HG03575 (cell line): ENCODE measurements at regions not wholly inside any gene's neighbourhood (a gene's known extent, or its start where the extent isn't known, plus 50 kb on each side); places are given as distances from the start of the nearest gene placed in this dataset.

ENCODE experiments used
- ATAC-seq: cut with Tn5 transposase; IDR thresholded peaks from one replicate; pipeline ENCODE4 v1.9.1; 2021; ENCODE audit not compliant: unreplicated experiment, insufficient number of reproducible peaks, low FRiP score; ENCODE audit errors: extremely low read depth

- ATAC-seq = no peak
These were observed 341.2 kb upstream of the DACH1 start for GRCh38 chr13:72208112-72208645.

GRCh38 chr13:72205773-72206172 is 338.8 kb upstream of the DACH1 start:
- ATAC-seq = no peak

DNA sequence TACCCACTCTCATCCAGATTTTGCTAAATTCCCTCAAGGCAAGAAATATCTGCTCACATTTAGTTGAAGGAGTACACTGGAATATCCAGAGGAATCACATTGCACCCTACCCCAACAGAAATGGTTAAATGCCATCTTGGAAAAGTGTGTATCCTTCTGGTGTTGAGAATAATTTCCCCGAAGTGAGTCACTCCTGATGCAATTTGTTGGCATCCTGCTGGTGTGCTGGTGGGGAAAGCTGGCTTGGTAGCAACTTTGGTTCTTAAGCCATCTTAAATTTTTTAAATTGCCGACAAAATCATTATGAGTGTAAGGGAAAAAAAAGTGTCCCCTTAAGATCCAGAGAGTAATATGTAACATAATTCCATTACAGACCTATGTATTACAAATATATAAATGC is 337.3 kb upstream of the DACH1 start:
- ATAC-seq = no peak

GRCh38 chr13:72201726-72202125 is 334.7 kb upstream of the DACH1 start:
- no peak for ATAC-seq

- ATAC-seq = no peak
These were observed 332.6 kb upstream of the DACH1 start for GRCh38 chr13:72199640-72200039.

DNA sequence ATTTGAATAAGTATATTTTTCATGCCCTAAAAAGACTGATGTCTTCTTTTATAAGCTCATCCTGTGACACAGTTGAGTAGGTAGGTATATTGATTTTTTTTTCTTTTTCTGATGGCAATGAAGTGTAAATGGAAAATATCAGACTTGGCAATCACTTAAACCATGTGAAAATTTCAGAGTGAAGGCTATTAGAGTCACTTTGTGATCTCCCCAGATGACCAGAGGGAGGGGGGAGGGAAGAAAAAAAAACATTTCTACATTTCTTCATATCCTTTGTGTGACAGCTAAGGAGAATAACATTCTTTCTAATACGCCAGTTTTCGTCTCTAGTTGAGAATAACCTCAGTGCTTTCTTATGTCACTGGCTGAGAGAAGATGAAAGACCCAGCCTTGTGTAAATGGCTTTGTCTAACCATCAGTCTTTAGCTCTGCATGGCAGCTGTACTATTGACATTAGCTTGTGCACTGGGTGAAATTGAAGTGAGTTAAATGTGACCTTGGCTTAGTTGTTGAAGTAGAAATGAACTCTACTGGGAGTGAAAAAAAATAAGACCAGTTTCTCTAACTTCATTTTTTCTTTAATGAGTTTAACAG is 332.1 kb upstream of the DACH1 start:
- no peak for ATAC-seq

DNA sequence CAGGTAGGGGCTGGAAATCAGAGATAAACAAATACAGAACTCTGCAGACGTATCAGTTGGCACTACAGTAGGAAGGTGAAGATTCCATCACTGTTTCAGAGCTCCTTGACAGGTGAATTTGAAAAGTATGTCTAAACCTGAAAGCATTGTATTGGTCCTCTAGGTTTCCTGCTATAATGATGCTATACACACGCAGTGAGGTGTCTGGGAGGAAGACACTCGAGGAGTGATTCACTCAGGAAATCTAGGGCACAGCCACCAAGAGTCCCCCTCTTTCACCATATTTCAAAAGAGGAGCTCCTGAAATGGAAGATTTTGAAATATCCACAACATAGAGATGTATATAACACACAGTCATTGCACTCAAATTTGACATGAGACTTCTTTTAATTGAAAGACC is 331.0 kb upstream of the DACH1 start:
- no peak for ATAC-seq

DNA sequence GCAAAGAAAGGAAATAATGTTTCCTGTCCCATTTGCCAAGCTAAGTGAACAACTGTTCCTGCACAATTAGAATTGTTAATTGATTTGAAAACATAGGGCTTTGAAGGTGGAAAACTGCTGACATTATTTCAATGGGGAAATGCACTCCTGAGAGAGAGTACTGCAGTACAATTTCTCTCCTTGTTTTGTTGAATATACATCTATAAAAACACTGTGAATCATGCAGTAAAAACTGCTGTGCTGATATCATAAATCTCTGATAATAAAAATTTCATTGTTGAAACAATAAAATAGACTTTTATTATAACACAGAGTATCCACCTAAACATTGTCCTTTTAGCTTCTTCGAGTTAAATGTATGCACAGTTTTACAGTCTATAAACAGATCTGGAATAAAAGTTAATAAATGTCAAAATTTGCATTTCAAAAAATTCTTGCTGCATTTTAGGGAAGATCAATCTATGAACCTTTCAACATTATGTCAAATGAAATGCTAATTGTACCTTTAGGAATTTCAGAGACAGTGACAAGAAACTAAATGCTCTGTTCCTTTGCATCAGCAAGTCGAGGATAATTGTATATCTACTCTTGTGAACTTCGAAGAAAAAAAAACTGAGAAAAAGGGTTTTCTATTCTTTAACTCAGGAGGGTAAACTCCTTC is 328.2 kb upstream of the DACH1 start:
- ATAC-seq = no peak

DNA sequence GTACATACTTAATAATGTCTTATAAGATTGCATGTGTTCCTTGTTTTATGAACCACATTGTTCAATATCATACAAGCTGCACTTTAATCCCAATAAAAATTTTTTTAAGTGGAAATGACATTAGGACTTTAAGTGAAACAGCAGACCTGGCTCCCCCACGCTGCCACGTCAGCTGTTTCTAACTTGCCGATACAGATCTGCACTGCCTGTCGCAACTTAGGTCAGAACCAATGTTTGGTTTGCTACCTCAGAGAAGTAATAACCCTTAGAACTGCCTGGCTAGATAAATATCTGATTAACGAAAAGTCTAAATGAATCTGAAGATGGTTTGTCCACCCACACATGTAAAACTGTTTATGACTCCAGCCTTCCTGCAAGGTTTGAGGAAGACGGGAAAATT is 327.5 kb upstream of the DACH1 start:
- no peak for ATAC-seq

GRCh38 chr13:72186730-72187422 is 319.9 kb upstream of the DACH1 start:
- no peak for ATAC-seq

DNA sequence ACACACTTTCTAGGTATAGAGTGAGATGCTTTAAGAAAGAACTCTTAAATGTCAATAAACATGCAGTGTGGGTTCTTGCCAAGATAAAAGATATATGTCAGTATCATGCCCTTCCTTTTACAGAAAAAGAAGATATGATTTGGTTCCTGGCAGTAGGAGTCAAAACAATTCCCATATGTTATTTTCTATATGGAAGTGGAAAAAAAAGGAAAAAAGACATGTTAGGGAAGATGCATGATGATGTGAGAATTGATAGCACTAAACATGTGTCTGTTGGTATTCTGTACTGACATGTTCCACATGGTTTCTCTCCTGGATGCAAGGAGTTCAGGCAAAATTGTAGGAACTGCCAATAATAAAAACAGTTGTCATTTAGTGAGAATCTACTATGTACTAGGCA is 318.8 kb upstream of the DACH1 start:
- ATAC-seq = no peak

- ATAC-seq = no peak
These were observed 314.7 kb upstream of the DACH1 start for GRCh38 chr13:72181661-72182060.

- no peak for ATAC-seq
These were observed 313.4 kb upstream of the DACH1 start for GRCh38 chr13:72180253-72180952.

- no peak for ATAC-seq
These were observed 307.5 kb upstream of the DACH1 start for GRCh38 chr13:72174549-72174948.

GRCh38 chr13:72170571-72170970 is 303.6 kb upstream of the DACH1 start:
- no peak for ATAC-seq

- no peak for ATAC-seq
These were observed 301.3 kb upstream of the DACH1 start for GRCh38 chr13:72168126-72168855.

DNA sequence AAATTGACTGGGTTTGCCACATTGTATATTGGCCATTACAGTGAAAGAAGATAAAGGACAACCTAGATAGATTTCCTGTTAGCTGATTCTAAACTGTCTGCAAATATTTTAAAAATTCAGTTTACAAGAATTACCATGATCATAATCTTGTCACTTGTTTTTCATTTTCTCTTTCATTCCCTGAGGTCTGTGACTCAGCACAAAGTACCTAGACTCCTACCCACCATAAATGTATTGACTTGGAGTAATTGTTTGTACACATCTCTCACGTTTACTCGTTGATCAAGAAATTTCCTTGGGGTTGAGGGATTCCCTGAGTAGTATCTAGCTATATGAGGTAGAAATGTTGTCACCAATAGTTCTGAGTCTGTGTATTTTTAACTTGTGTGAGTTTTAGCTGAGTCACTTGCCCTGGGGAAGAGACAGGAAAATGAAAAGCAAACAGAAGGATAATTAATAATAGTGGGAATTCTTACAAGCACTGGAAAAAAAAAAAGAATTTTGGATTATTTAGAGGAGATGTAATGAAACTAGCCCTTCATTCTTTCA is 299.2 kb upstream of the DACH1 start:
- no peak for ATAC-seq

DNA sequence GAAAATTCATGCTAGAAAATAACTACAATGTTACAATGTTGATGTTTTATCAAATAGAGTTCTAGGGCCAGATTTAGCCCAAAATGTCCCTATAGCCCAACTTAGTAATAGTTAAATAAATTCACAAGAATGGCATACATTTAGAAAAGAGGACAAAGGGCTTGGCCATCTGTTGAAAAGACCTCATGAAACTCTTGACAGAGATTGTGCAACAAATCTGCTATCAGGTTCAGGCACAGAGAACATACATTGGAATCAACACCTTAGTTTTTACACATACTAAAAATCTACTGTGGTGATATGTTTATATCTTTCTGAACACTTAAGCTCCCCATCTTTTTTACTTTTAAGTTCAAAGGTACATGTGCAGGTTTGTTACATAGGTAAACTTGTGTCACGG is 298.3 kb upstream of the DACH1 start:
- no peak for ATAC-seq

DNA sequence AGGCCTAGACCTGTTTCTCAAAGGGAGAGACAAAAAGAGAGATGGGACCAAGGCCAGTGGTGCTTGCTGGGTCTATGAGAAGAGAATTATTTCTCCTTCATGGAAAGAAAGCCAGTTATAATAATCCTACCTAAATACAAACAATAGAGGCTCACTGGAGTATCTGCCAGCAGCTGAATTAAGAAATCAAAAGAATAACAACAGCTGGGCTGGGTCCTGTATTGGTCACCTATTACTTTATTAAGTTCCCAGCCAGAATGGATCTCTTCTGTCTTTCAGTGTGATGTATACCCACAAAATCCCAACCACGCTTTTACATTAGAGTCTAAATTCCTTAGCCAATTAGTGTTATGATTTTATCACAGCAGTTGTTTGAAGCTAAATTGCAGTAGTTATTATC is 297.8 kb upstream of the DACH1 start:
- no peak for ATAC-seq
